Thoracic aorta (tissue), 2 donors: ENCODE measurements at regions not wholly inside any gene's neighbourhood (a gene's known extent, or its start where the extent isn't known, plus 50 kb on each side); places are given as distances from the start of the nearest gene placed in this dataset.

Source experiments
- ATAC-seq: fragments of 150-250 bp; one replicate; pipeline ENCODE4 v1.8.0; 2017; ENCODE audit warnings: low read depth; ENCODE audit not compliant: insufficient number of reproducible peaks, low FRiP score
- DNase-seq: peaks from one replicate; pipeline ENCODE4 v3.0.0-alpha.2; 2020; ENCODE audit warnings: low spot score
- H3K27ac ChIP-seq, 2 donors: fragments of 200-600 bp; sonication (generic); 1 replicate in 1 of 2; 2 replicates in 1 of 2; pipeline ENCODE4 v1.5.1; 2016; ENCODE audit warnings: mild to moderate bottlenecking in 2 of 2, moderate library complexity in 2 of 2
- H3K27me3 ChIP-seq: fragments of 200-600 bp; sonication (generic); replicated peaks from 2 replicates; pipeline ENCODE4 v1.6.0; 2016; ENCODE audit warnings: mild to moderate bottlenecking; ENCODE audit not compliant: insufficient read depth
- H3K36me3 ChIP-seq: fragments of 200-600 bp; sonication (generic); one replicate; pipeline ENCODE4 v1.5.1; 2016
- H3K4me1 ChIP-seq, 2 donors: fragments of 200-600 bp; sonication (generic); 1 replicate in 1 of 2; 2 replicates in 1 of 2; pipeline versions ENCODE4 v1.5.1 to v1.6.0; 2016; ENCODE audit warnings: low read depth in 2 of 2, mild to moderate bottlenecking in 1 of 2; ENCODE audit not compliant: control insufficient read depth in 1 of 2
- H3K4me3 ChIP-seq: fragments of 200-600 bp; sonication (generic); 2 replicates; pipeline ENCODE4 v1.5.1; 2016; ENCODE audit warnings: mild to moderate bottlenecking
- H3K9me3 ChIP-seq: fragments of 200-600 bp; sonication (generic); 2 replicates; pipeline ENCODE4 v1.5.1; 2016
- CTCF ChIP-seq: fragments of 200-600 bp; sonication (generic); IDR thresholded peaks from one replicate; pipeline ENCODE4 v1.5.1; 2019; ENCODE audit warnings: antibody characterized with exemption

DNA sequence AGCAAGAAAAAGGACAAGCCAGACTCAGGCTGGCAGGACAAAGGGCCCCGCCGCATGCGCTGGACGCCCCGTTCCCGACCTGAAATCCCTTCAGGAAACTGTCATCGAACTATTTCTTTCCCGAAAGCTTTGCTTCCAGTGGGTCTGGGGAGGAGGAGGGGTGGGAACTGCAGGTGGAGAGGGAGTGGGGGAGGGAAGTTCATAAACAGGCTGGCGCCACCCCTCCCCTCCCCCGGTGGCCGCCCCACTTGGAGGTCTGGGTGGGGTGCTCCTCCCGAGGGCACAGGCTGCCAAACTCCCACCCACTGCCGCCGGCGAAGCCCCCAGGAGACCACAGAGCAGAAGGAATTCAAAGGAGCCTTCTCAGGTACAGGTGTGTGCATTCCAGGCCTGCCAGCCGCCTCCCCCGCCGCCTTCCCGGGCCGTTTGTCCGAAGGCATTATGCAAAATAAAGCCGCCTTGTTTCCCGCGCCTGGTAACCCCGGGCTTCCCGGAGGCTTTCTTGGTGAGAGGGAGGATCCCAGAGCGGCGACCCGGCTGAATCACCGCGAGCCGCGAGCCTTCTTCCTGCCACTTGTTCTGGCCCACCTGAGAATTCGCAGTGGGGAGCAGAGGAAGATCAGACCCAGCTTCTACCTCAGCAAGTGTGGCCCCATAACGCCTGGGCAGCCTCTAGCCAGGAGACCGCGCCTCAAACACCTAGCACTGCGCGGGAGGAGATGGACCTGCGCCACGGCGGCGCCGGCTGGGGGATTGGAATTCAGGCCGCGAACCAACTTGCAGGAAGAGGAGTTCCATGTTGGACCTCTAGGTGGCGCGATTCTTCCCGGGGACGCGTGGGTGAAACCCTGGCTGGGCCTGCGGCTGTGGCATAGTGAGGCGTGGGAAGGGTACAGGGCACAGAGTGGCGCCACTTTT lies 101.9 kb downstream of the FOXI3 start:
- peak; percentile 46 for TF ChIP-seq CTCF
- H3K9me3 ChIP-seq: no peaks in the 10 kb centered on the region
- H3K27ac ChIP-seq: no peak overlapping the region
- H3K27me3 ChIP-seq: no peaks in the 10 kb centered on the region
- DNase-seq: no peak
- peak overlapping the region; percentile 3 for H3K4me3 ChIP-seq
- H3K36me3 ChIP-seq: no peaks in the 10 kb centered on the region
- no peak for ATAC-seq
- H3K4me1 ChIP-seq: no peaks in the 10 kb centered on the region

DNA sequence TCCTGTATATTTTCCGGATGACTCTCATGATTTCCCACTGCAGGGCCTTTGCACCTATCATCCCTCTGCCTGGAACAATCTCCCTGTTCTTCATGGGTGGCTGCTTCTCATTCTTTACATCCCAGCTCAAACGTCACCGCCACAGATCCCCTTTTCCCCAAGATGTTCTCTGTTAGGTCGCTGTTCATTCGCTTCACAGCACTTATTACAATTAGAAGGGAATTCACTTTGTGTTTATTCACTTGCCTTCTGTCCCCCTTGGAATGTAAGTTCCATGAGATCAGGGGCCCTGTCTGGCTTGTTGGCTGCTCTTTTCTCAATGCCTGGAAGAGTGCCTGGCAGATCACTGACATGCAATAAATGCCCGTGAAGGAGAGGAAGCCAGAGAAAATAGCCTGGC lies 106.7 kb downstream of the FOXI3 start:
- DNase-seq (no peak), ATAC-seq (no peak)
- Histone ChIP-seq H3K36me3 (no peaks in the 10 kb centered on the region), H3K27ac (no peak overlapping the region), H3K4me1 (no peaks in the 10 kb centered on the region), H3K27me3 (no peaks in the 10 kb centered on the region), H3K4me3 (no peak overlapping the region), H3K9me3 (no peaks in the 10 kb centered on the region)
- TF ChIP-seq CTCF: no peak

- Histone ChIP-seq H3K4me3 (no peak overlapping the region), H3K27ac (no peak overlapping the region), H3K9me3 (no peaks in the 10 kb centered on the region), H3K4me1 (no peaks in the 10 kb centered on the region), H3K27me3 (no peaks in the 10 kb centered on the region), H3K36me3 (no peaks in the 10 kb centered on the region)
- DNase-seq (no peak), ATAC-seq (no peak)
- TF ChIP-seq CTCF: no peak
Measured at GRCh38 chr2:88342749-88343148, 109.7 kb downstream of the FOXI3 start.

DNA sequence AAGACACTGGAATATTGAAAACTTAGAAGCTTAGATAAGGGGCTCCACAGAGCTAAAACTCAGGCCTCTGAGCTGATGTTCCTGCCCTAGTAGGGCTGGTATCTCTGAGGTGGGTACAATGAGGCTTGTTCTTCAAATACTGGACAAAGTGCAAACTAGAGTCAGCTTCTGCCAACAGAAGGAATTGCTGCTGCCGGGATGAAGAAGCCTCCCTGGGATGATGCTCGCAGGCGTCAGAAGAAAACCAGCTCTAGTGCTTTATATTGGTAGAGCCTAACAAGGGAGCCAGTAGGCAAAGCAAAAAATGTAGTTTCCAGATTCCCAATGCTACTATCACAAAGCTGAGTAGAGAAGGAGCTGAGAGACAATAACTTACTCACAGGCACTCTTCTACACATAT lies 118.1 kb downstream of the FOXI3 start:
- H3K36me3 ChIP-seq: no peaks in the 10 kb centered on the region
- TF ChIP-seq CTCF: no peak
- no peaks in the 10 kb centered on the region for H3K4me1 ChIP-seq
- no peaks in the 10 kb centered on the region for H3K27me3 ChIP-seq
- no peak overlapping the region for H3K27ac ChIP-seq
- H3K9me3 ChIP-seq: no peaks in the 10 kb centered on the region
- no peak for DNase-seq
- H3K4me3 ChIP-seq: no peak overlapping the region
- ATAC-seq: no peak

GRCh38 chr2:88331239-88331638 lies 121.3 kb downstream of the FOXI3 start:
- H3K36me3 ChIP-seq: no peaks in the 10 kb centered on the region
- no peaks in the 10 kb centered on the region for H3K27me3 ChIP-seq
- H3K9me3 ChIP-seq: no peaks in the 10 kb centered on the region
- ATAC-seq (no peak), DNase-seq (no peak)
- no peak overlapping the region for H3K4me3 ChIP-seq
- H3K4me1 ChIP-seq: no peaks in the 10 kb centered on the region
- TF ChIP-seq CTCF: no peak
- H3K27ac ChIP-seq: no peak overlapping the region
